Nephron progenitor cell (in vitro differentiated cells): ENCODE measurements at regions not wholly inside any gene's neighbourhood (a gene's known extent, or its start where the extent isn't known, plus 50 kb on each side); places are given as distances from the start of the nearest gene placed in this dataset.

Source experiments
- DNase-seq: peaks from one replicate; pipeline ENCODE4 v3.0.0; 2021
- H3K27ac Mint-ChIP-seq: 2 replicates; pipeline ENCODE4 v1.8.0; 2021; ENCODE audit warnings: mild to moderate bottlenecking, moderate library complexity, mixed read lengths
- H3K27me3 Mint-ChIP-seq: 2 replicates; pipeline ENCODE4 v1.8.0; 2021; ENCODE audit warnings: mild to moderate bottlenecking, low read depth, mixed read lengths; ENCODE audit not compliant: poor library complexity
- H3K36me3 Mint-ChIP-seq: 2 replicates; pipeline ENCODE4 v1.8.0; 2021; ENCODE audit warnings: low read depth, mixed read lengths
- H3K4me1 Mint-ChIP-seq: 2 replicates; pipeline ENCODE4 v1.8.0; 2021; ENCODE audit warnings: mixed read lengths
- H3K4me3 Mint-ChIP-seq: 2 replicates; pipeline ENCODE4 v1.8.0; 2021; ENCODE audit warnings: mild to moderate bottlenecking, moderate library complexity, mixed read lengths
- H3K9me3 Mint-ChIP-seq: 2 replicates; pipeline ENCODE4 v1.8.0; 2021; ENCODE audit warnings: mild to moderate bottlenecking, moderate library complexity, mixed read lengths
- TF ChIP-seq, protein P1 (sequence below): fragments of 200-600 bp; sonication (generic); IDR thresholded peaks from 2 replicates; pipeline ENCODE4 v1.5.0; 2021; ENCODE audit warnings: antibody characterized with exemption

DNA sequence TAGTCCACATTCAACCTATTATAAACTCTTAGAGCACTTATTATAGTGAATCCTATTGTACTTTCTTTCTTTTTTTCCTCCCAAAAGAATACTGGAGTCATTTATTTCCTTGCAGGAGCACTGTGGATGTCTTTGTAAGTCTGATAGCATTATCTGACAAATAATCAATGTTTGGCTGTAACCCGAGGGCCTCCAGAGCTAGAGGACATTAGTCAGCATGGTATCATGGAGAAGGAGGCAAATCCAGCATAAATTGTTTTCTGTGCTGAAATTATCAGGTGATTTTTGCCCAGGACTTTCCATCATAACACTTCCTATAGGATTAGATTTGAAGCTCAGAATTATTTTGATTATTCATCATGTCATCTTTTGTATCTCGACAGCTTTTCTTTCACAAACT lies 551.0 kb downstream of the ZNF608 start:
- TF ChIP-seq, protein P1, sequence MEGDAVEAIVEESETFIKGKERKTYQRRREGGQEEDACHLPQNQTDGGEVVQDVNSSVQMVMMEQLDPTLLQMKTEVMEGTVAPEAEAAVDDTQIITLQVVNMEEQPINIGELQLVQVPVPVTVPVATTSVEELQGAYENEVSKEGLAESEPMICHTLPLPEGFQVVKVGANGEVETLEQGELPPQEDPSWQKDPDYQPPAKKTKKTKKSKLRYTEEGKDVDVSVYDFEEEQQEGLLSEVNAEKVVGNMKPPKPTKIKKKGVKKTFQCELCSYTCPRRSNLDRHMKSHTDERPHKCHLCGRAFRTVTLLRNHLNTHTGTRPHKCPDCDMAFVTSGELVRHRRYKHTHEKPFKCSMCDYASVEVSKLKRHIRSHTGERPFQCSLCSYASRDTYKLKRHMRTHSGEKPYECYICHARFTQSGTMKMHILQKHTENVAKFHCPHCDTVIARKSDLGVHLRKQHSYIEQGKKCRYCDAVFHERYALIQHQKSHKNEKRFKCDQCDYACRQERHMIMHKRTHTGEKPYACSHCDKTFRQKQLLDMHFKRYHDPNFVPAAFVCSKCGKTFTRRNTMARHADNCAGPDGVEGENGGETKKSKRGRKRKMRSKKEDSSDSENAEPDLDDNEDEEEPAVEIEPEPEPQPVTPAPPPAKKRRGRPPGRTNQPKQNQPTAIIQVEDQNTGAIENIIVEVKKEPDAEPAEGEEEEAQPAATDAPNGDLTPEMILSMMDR: no peak
- no peaks in the 10 kb centered on the region for H3K27me3 Mint-ChIP-seq
- H3K9me3 Mint-ChIP-seq: peaks cover 12% of the 10 kb centered on the region
- H3K27ac Mint-ChIP-seq: no peak overlapping the region
- H3K4me3 Mint-ChIP-seq: no peak overlapping the region
- no peak for DNase-seq
- peaks cover 57% of the 10 kb centered on the region for H3K4me1 Mint-ChIP-seq
- H3K36me3 Mint-ChIP-seq: peaks cover 10% of the 10 kb centered on the region

DNA sequence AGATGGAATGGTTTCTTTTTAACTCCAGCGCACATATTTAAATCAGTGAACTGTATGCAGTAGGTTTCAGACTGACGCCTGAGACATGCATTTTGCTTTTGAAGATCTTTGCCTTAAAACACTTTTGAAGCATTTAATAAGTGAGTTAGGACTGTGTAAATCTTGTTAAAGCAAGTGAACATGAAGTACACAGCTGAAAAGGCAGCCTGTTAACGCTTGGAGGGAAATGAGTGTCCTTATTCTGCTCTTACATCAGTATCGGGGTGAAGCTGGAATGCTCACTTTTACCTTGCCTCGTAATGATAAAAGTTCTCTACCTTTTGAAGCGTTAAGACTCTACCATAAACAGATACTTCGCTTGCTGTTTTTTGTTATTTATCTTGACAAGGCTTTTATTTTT lies 552.2 kb downstream of the ZNF608 start:
- Mint-ChIP-seq H3K9me3 (peaks cover 5% of the 10 kb centered on the region), H3K36me3 (peaks cover 7% of the 10 kb centered on the region), H3K4me3 (no peak overlapping the region), H3K4me1 (peaks cover 57% of the 10 kb centered on the region), H3K27me3 (no peaks in the 10 kb centered on the region), H3K27ac (no peak overlapping the region)
- no peak for DNase-seq
- TF ChIP-seq, protein P1: no peak

- peaks cover 6% of the 10 kb centered on the region for H3K36me3 Mint-ChIP-seq
- peaks cover 57% of the 10 kb centered on the region for H3K4me1 Mint-ChIP-seq
- DNase-seq: no peak
- no peak overlapping the region for H3K27ac Mint-ChIP-seq
- TF ChIP-seq, protein P1: no peak
- H3K4me3 Mint-ChIP-seq: no peak overlapping the region
- no peaks in the 10 kb centered on the region for H3K27me3 Mint-ChIP-seq
- no peaks in the 10 kb centered on the region for H3K9me3 Mint-ChIP-seq
These were observed 553.1 kb downstream of the ZNF608 start for GRCh38 chr5:124193371-124193789.

DNA sequence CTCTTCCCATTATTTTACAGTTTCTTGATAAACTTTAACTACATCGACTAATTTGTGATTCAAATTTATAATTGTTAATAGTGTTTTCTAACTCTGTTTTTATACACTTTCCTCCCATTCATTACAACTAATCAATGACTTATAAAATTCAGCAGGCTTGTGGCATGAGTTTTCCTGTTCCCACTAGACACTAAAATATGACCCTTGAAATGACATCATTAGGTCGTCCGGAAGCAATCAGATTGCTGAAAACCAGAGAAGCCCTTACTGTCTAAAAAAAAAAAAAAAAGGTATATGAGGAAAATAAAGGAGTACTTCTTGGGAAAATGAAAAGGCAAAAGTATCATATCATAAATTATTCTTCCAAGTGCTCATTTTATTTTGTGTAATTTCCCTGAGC lies 553.7 kb downstream of the ZNF608 start:
- Mint-ChIP-seq H3K4me3 (no peak overlapping the region), H3K9me3 (no peaks in the 10 kb centered on the region), H3K27me3 (no peaks in the 10 kb centered on the region), H3K4me1 (peaks cover 52% of the 10 kb centered on the region), H3K27ac (no peak overlapping the region), H3K36me3 (peaks cover 6% of the 10 kb centered on the region)
- TF ChIP-seq, protein P1: no peak
- no peak for DNase-seq

GRCh38 chr5:124185716-124186115 lies 560.7 kb downstream of the ZNF608 start:
- Mint-ChIP-seq H3K4me1 (peaks cover 3% of the 10 kb centered on the region), H3K36me3 (peaks cover 6% of the 10 kb centered on the region), H3K27me3 (no peaks in the 10 kb centered on the region), H3K4me3 (no peak overlapping the region), H3K27ac (no peak overlapping the region), H3K9me3 (peaks cover 7% of the 10 kb centered on the region)
- TF ChIP-seq, protein P1: no peak
- no peak for DNase-seq

GRCh38 chr5:124182133-124182532 lies 564.3 kb downstream of the ZNF608 start:
- no peak overlapping the region for H3K4me3 Mint-ChIP-seq
- no peak overlapping the region for H3K27ac Mint-ChIP-seq
- H3K4me1 Mint-ChIP-seq: peaks cover 9% of the 10 kb centered on the region
- no peak for DNase-seq
- peaks cover 7% of the 10 kb centered on the region for H3K36me3 Mint-ChIP-seq
- H3K9me3 Mint-ChIP-seq: peaks cover 19% of the 10 kb centered on the region
- no peaks in the 10 kb centered on the region for H3K27me3 Mint-ChIP-seq
- TF ChIP-seq, protein P1: no peak
